Vagina (tissue), 2 donors: ENCODE measurements at regions not wholly inside any gene's neighbourhood (a gene's known extent, or its start where the extent isn't known, plus 50 kb on each side); places are given as distances from the start of the nearest gene placed in this dataset.

Experiments used
- DNase-seq, 2 donors: peaks; one replicate each; pipeline ENCODE4 v3.0.0-alpha.2; 2017; ENCODE audit errors: extremely low spot score in 2 of 2
- H3K27ac ChIP-seq: fragments of 200-600 bp; sonication (generic); one replicate; pipeline ENCODE4 v1.5.1; 2019
- H3K27me3 ChIP-seq: fragments of 200-600 bp; sonication (generic); one replicate; pipeline ENCODE4 v1.5.1; 2019
- H3K36me3 ChIP-seq, 2 donors: fragments of 200-600 bp; sonication (generic); one replicate each; pipeline ENCODE4 v1.5.1; 2017 to 2019
- H3K4me1 ChIP-seq: fragments of 200-600 bp; sonication (generic); one replicate; pipeline ENCODE4 v1.5.1; 2019
- H3K4me3 ChIP-seq, 2 donors: fragments of 200-600 bp; sonication (generic); 1 replicate in 1 of 2; 2 replicates in 1 of 2; pipeline ENCODE4 v1.5.1; 2016 to 2019
- H3K9me3 ChIP-seq: fragments of 200-600 bp; sonication (generic); one replicate; pipeline ENCODE4 v1.5.1; 2019
- POLR2A ChIP-seq, 2 donors: fragments of 450-650 bp; IDR thresholded peaks; one replicate each; pipeline ENCODE4 v1.6.1; 2017; ENCODE audit warnings: antibody characterized with exemption in 2 of 2, mild to moderate bottlenecking in 2 of 2, moderate library complexity in 2 of 2
- POLR2AphosphoS5 ChIP-seq, 2 donors: sonication (generic); formaldehyde crosslinking; IDR thresholded peaks; one replicate each; pipeline ENCODE4 v1.9.0; 2017; ENCODE audit warnings: antibody characterized with exemption in 2 of 2, mild to moderate bottlenecking in 2 of 2, low read depth in 1 of 2; ENCODE audit not compliant: insufficient read depth in 1 of 2
- intact Hi-C: fragments of 100-400 bp; cut with DNase I; formaldehyde crosslinking; loops from one replicate; pipeline ENCODE4 v1.15.1; 2023
- TF ChIP-seq, protein P1 (sequence below), 3 experiments: fragments of 450-650 bp in 2 of 3; fragments of 200-600 bp in 1 of 3; sonication (generic) in 1 of 3; IDR thresholded peaks; one replicate each; pipeline ENCODE4 v1.5.1; 2017 to 2019; ENCODE audit warnings: antibody characterized with exemption in 3 of 3, mild to moderate bottlenecking in 2 of 3, moderate library complexity in 2 of 3

DNA sequence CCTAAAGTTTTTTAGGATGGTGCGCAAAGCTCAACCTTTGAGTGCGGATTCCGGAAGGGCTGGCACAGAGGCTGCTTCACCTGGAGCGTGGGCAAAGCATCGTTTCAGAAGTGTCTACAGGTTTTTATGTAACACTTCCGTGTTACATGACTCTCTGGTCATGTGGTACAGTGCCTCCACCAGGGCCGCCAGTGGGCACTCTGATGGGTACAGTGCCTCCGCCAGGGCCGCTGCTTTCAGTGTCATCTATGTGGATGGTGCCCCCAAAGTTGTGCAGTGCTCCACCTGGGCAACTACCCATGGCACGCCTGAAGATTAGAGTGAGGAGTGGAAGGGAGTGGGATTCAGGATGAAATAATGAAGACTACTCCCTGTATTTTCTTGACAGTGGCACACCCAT lies 101.4 kb upstream of the C1orf174 start:
- DNase-seq, result no peak
- no peak for TF ChIP-seq POLR2AphosphoS5 (IDR thresholded peaks at IDR 0.05; ENCODE audit: insufficient read depth in 1 of 2, low read depth in 1 of 2)
- TF ChIP-seq, protein P1, sequence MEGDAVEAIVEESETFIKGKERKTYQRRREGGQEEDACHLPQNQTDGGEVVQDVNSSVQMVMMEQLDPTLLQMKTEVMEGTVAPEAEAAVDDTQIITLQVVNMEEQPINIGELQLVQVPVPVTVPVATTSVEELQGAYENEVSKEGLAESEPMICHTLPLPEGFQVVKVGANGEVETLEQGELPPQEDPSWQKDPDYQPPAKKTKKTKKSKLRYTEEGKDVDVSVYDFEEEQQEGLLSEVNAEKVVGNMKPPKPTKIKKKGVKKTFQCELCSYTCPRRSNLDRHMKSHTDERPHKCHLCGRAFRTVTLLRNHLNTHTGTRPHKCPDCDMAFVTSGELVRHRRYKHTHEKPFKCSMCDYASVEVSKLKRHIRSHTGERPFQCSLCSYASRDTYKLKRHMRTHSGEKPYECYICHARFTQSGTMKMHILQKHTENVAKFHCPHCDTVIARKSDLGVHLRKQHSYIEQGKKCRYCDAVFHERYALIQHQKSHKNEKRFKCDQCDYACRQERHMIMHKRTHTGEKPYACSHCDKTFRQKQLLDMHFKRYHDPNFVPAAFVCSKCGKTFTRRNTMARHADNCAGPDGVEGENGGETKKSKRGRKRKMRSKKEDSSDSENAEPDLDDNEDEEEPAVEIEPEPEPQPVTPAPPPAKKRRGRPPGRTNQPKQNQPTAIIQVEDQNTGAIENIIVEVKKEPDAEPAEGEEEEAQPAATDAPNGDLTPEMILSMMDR (IDR thresholded peaks at IDR 0.05), result no peak
- TF ChIP-seq POLR2A (IDR thresholded peaks at IDR 0.05), result no peak
- Histone ChIP-seq H3K4me3 (no peak overlapping the region), H3K27me3 (no peaks in the 10 kb centered on the region), H3K4me1 (no peaks in the 10 kb centered on the region), H3K27ac (no peak overlapping the region), H3K9me3 (no peaks in the 10 kb centered on the region), H3K36me3 (no peaks in the 10 kb centered on the region)
- intact Hi-C loops, result no loop called here

DNA sequence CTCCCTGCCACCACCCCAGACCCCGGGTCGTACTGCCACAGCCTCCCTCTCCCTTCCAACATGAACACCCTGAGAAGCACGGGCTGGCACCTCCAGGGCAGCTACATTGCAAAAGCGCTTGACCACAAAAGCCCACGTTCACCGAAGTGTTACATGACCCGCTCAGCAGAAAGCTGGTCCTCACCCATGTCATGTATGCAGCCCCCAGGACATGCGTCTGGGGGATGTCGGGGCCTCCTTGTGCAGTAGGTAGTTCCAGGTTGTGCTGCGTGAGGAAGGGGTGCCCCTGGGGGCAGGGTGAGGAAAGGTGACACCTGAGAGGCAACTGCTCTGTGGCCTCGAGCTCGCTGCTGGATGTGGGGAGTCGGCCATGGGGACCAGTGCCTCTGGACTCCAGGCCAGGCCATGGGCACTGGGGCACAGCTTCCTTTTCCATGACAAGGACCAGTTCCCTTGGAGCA lies 102.0 kb upstream of the C1orf174 start:
- Histone ChIP-seq H3K27me3 (no peaks in the 10 kb centered on the region), H3K27ac (no peak overlapping the region), H3K36me3 (no peaks in the 10 kb centered on the region), H3K9me3 (no peaks in the 10 kb centered on the region), H3K4me3 (no peak overlapping the region), H3K4me1 (no peaks in the 10 kb centered on the region)
- no peak for DNase-seq
- TF ChIP-seq, protein P1 (IDR thresholded peaks at IDR 0.05), result no peak
- TF ChIP-seq POLR2A (IDR thresholded peaks at IDR 0.05) (no peak), POLR2AphosphoS5 (IDR thresholded peaks at IDR 0.05; ENCODE audit: insufficient read depth in 1 of 2, low read depth in 1 of 2) (no peak)
- intact Hi-C loops, result no loop called here

DNA sequence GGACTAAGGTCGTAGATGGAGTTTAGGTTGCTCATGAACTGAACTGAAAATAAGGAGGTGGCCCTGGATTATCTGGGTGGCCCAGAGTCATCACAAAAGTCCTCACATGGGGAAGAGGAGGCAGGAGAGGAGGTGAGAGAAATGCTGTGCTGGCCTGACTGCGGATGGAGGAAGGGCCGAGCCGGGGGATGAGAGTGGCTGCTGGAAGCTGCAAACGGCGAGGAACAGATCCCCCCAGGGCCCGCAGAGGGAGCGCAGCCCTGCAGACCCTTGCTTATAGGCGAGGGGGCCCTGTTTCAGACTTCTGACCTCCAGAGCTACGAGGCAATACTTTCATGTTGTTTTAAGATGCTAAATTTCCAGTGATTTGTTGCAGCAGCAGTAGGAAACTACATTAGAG lies 102.7 kb upstream of the C1orf174 start:
- Histone ChIP-seq H3K4me3 (no peak overlapping the region), H3K27ac (no peak overlapping the region), H3K9me3 (no peaks in the 10 kb centered on the region), H3K36me3 (no peaks in the 10 kb centered on the region), H3K4me1 (no peaks in the 10 kb centered on the region), H3K27me3 (no peaks in the 10 kb centered on the region)
- TF ChIP-seq POLR2A (IDR thresholded peaks at IDR 0.05) (no peak), POLR2AphosphoS5 (IDR thresholded peaks at IDR 0.05; ENCODE audit: insufficient read depth in 1 of 2, low read depth in 1 of 2) (no peak)
- TF ChIP-seq, protein P1 (IDR thresholded peaks at IDR 0.05), result no peak
- DNase-seq, result no peak
- intact Hi-C loops, result no loop called here

DNA sequence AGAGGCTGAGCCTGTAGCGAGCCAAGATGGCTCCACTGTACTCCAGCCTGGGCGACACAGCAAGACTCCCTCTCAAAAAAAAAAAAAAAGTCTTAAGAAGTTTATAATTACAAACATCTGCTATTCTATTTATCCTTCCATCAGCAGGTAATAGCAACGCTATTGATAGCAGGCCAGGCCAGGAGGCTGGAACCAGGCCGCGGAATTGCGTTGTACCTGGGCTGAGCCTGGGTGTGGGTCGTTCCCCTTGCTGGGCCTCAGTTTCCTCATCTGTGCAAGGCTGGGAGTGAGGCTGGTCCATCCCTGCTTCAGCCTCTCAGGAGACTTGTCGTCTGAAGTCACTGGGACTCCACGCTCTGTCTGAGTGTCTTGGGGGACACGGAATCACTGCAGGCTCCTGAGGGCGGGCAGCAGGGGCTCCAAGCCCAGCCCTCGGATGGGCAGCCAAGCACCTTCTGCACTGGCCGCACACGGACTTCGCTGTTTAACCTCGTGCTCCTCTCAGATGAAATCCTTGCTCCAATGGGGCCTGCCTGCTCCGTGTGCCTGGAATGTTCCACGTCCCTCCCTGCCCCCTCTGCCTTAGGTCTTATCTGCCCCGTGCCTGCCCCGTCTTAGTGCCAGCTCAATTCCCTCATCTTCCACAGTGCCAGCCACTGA lies 103.9 kb upstream of the C1orf174 start:
- TF ChIP-seq POLR2A (IDR thresholded peaks at IDR 0.05) (no peak), POLR2AphosphoS5 (IDR thresholded peaks at IDR 0.05; ENCODE audit: insufficient read depth in 1 of 2, low read depth in 1 of 2) (no peak)
- TF ChIP-seq, protein P1 (IDR thresholded peaks at IDR 0.05), result no peak
- Histone ChIP-seq H3K36me3 (no peaks in the 10 kb centered on the region), H3K4me3 (no peak overlapping the region), H3K4me1 (no peaks in the 10 kb centered on the region), H3K9me3 (no peaks in the 10 kb centered on the region), H3K27me3 (no peaks in the 10 kb centered on the region), H3K27ac (no peak overlapping the region)
- intact Hi-C loops, result no loop called here
- DNase-seq, result no peak

DNA sequence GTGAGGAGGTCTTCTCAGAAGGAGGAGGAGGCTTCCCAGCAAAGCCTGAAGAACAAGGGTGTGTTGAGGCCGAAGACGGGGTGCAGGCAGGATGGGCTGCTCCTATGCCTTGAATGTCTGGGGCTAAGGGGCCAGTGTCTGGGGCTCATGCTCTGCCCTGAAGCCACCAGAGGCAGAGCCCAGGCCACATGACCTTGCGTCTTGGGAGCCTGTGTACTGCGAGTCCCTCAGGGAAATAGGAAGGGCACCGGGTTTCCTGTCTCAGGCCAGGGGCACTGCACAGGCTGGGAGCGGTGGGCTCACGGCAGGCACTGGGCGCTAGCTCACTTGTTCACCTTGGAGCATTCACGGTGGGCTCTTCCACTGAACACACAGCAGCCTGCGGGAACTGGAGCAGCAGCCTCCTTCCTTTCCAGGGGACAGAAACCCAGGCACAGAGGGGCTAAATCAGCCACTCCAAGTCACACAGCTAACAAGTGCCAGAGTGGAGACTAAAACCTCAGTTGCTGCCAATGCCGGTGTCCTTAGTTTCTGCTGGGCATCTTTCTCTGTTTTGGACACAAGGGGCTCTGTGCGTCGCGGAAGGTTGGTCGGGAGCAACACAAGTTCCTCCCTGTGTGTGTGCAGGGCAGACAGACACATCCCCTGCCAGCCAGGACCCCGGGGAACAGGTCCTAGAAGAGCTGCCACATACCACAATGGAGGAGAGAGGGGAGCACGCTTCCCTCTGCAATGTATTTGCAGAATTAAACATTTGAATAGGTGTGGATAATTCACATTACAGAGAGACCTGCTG lies 104.8 kb upstream of the C1orf174 start:
- Histone ChIP-seq H3K9me3 (no peaks in the 10 kb centered on the region), H3K27ac (no peak overlapping the region), H3K4me3 (no peak overlapping the region), H3K36me3 (no peaks in the 10 kb centered on the region), H3K4me1 (no peaks in the 10 kb centered on the region), H3K27me3 (no peaks in the 10 kb centered on the region)
- intact Hi-C loops, result no loop called here
- DNase-seq, result no peak
- no peak for TF ChIP-seq POLR2AphosphoS5 (IDR thresholded peaks at IDR 0.05; ENCODE audit: insufficient read depth in 1 of 2, low read depth in 1 of 2)
- TF ChIP-seq, protein P1 (IDR thresholded peaks at IDR 0.05), result no peak
- no peak for TF ChIP-seq POLR2A (IDR thresholded peaks at IDR 0.05)
